Transverse colon (tissue), 4 donors: ENCODE measurements at regions not wholly inside any gene's neighbourhood (a gene's known extent, or its start where the extent isn't known, plus 50 kb on each side); places are given as distances from the start of the nearest gene placed in this dataset.

Experiments
- DNase-seq: peaks from one replicate; pipeline ENCODE4 v3.0.0-alpha.2; 2019
- H3K27ac ChIP-seq, 4 donors: fragments of 200-600 bp; sonication (generic); 2 replicates each; pipeline ENCODE4 v1.5.1; 2016 to 2018; ENCODE audit warnings: inconsistent platforms in 4 of 4
- H3K27me3 ChIP-seq: fragments of 200-600 bp; sonication (generic); 2 replicates; pipeline ENCODE4 v1.5.1; 2017; ENCODE audit warnings: inconsistent platforms
- H3K36me3 ChIP-seq, 4 donors: fragments of 200-600 bp; sonication (generic); 2 replicates each; pipeline ENCODE4 v1.5.1; 2017 to 2019; ENCODE audit warnings: inconsistent platforms in 4 of 4
- H3K4me1 ChIP-seq, 4 donors: fragments of 200-600 bp; sonication (generic); 2 replicates each; pipeline ENCODE4 v1.5.1; 2017 to 2020; ENCODE audit warnings: inconsistent platforms in 4 of 4
- H3K4me3 ChIP-seq, 4 donors: fragments of 200-600 bp; sonication (generic); 1 replicate in 1 of 4; 2 replicates in 3 of 4; pipeline versions ENCODE4 v1.5.1 to v1.6.1; 2017 to 2019; ENCODE audit warnings: inconsistent platforms in 4 of 4
- H3K9me3 ChIP-seq, 2 donors: fragments of 200-600 bp; sonication (generic); 2 replicates each; pipeline ENCODE4 v1.5.1; 2017 to 2019; ENCODE audit warnings: inconsistent platforms in 2 of 2
- EP300 ChIP-seq: sonication (generic); formaldehyde crosslinking; IDR thresholded peaks from one replicate; pipeline ENCODE4 v1.6.1; 2017; ENCODE audit warnings: antibody characterized with exemption, low read depth
- POLR2A ChIP-seq: fragments of 450-650 bp; IDR thresholded peaks from one replicate; pipeline ENCODE4 v1.6.1; 2016; ENCODE audit warnings: antibody characterized with exemption, mild to moderate bottlenecking, moderate library complexity
- POLR2AphosphoS5 ChIP-seq, 3 donors: sonication (generic); formaldehyde crosslinking; IDR thresholded peaks; one replicate each; pipeline ENCODE4 v1.6.1; 2016; ENCODE audit warnings: antibody characterized with exemption in 3 of 3
- WGBS, 2 donors: methylation state at CpG; one replicate each; pipeline ENCODE4 v1.1.5; 2018; ENCODE audit warnings: low coverage in 1 of 2; 5-methylcytosine and 5-hydroxymethylcytosine counted together
- in situ Hi-C, 4 donors: fragments of 200-750 bp; cut with MboI; loops; one replicate each; pipeline versions ENCODE4 v1.15.0 to v1.15.1; 2017; ENCODE audit warnings: low sequenced_read_pairs in 3 of 4, low pct_ligation_motif_present in 1 of 4, low pct_unique_long_range_greater_than_20kb in 1 of 4
- intact Hi-C: fragments of 100-400 bp; cut with DNase I; formaldehyde crosslinking; loops from one replicate; pipeline ENCODE4 v1.15.1; 2023; ENCODE audit warnings: low total_unique reads
- TF ChIP-seq, protein P1 (sequence below), 5 experiments: fragments of 200-600 bp in 3 of 5; fragments of 450-650 bp in 2 of 5; sonication (generic) in 3 of 5; IDR thresholded peaks; 1 replicate in 2 of 5; 2 replicates in 3 of 5; pipeline ENCODE4 v1.5.1; 2016 to 2017; ENCODE audit warnings: antibody characterized with exemption in 5 of 5, inconsistent platforms in 3 of 5, mild to moderate bottlenecking in 2 of 5, moderate library complexity in 1 of 5

DNA sequence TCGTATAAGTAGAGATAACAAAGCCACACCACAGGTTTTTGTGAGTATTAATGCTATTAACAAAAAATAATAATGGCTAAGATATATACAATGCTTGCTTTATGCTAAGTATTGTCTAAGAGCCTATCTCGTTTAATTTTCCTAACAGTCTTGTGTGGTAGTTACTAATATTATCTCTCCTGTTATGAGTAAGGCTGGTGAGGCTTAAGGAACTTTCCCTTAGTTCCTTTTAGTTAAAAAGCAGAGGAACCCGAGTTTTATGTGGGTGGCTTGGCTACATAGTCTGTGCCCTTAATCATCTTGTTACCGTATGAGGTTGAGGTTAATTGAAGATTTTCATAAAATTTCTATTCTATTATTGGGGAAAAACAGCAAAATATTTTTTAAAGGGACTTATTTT lies 218.4 kb downstream of the SOX2 start:
- H3K27ac ChIP-seq, result no peak overlapping the region
- no peaks in the 10 kb centered on the region for H3K36me3 ChIP-seq
- TF ChIP-seq, protein P1, sequence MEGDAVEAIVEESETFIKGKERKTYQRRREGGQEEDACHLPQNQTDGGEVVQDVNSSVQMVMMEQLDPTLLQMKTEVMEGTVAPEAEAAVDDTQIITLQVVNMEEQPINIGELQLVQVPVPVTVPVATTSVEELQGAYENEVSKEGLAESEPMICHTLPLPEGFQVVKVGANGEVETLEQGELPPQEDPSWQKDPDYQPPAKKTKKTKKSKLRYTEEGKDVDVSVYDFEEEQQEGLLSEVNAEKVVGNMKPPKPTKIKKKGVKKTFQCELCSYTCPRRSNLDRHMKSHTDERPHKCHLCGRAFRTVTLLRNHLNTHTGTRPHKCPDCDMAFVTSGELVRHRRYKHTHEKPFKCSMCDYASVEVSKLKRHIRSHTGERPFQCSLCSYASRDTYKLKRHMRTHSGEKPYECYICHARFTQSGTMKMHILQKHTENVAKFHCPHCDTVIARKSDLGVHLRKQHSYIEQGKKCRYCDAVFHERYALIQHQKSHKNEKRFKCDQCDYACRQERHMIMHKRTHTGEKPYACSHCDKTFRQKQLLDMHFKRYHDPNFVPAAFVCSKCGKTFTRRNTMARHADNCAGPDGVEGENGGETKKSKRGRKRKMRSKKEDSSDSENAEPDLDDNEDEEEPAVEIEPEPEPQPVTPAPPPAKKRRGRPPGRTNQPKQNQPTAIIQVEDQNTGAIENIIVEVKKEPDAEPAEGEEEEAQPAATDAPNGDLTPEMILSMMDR (IDR thresholded peaks at IDR 0.05), result no peak
- no peak for TF ChIP-seq POLR2AphosphoS5 (IDR thresholded peaks at IDR 0.05)
- TF ChIP-seq EP300, result no peak
- no peak for TF ChIP-seq POLR2A
- H3K9me3 ChIP-seq, result no peaks in the 10 kb centered on the region
- no peak overlapping the region for H3K4me3 ChIP-seq
- WGBS, 2 donors, result 67 to 74% methylated on average over 4 of the region's 4 CpGs
- in situ Hi-C loops (no loop called here), intact Hi-C loops (no loop called here)
- DNase-seq, result no peak
- no peaks in the 10 kb centered on the region for H3K27me3 ChIP-seq
- H3K4me1 ChIP-seq, result no peaks in the 10 kb centered on the region

DNA sequence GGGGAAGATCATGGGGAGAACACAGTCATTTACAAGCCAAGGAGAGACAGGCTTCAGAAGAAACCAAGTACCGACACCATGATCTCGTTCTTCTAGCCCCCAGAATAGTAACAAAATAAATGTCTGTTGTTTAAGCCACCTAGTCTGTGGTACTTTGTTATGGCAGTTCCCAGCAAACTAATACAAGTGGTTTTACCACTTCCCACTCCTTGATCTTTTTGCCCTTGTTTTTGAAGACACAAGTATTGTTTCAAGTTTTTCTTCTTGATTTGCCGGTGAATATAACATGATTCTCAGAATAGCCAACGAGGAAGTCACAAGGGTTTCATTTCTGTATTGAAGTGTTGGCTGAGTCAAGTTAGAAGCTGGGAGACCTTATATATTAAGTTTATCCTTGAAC lies 220.3 kb downstream of the SOX2 start:
- Histone ChIP-seq H3K27ac (no peak overlapping the region), H3K4me1 (no peaks in the 10 kb centered on the region), H3K4me3 (no peak overlapping the region), H3K36me3 (no peaks in the 10 kb centered on the region), H3K27me3 (no peaks in the 10 kb centered on the region), H3K9me3 (no peaks in the 10 kb centered on the region)
- no peak for DNase-seq
- TF ChIP-seq POLR2A, result no peak
- TF ChIP-seq EP300, result no peak
- TF ChIP-seq, protein P1 (IDR thresholded peaks at IDR 0.05), result no peak
- TF ChIP-seq POLR2AphosphoS5 (IDR thresholded peaks at IDR 0.05), result no peak
- 62 to 71% methylated on average over 4 of the region's 4 CpGs for WGBS, 2 donors
- intact Hi-C loops (no loop called here), in situ Hi-C loops (no loop called here)

DNA sequence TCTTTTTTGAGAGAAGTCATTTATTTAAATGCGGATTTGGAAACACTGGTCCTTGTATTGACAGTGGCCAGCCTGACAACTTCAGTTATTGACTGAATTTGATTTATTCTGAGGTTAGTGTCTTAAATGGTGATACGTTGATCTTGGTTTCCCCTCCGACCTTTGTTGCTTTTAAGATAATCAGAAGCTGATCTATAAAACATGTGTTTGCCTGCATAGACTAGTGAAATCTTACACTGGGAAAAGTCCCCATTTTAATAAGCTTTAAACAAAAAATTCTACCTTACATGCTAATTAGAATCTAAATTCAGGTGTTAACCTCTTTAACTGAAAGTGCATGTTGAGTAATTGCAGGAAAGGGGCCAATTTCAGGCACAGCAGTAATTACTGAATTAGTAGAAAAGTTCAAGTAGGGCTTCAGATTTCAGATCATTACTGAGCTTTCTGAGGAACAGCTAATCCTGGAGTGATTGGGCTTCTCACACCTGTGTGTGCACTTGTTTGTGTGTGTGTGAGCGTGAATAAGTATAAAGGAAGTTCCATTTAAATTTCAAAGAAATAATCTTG lies 221.4 kb downstream of the SOX2 start:
- TF ChIP-seq EP300 (no peak), POLR2A (no peak), POLR2AphosphoS5 (IDR thresholded peaks at IDR 0.05) (no peak)
- TF ChIP-seq, protein P1 (IDR thresholded peaks at IDR 0.05), result no peak
- Histone ChIP-seq H3K36me3 (no peaks in the 10 kb centered on the region), H3K27ac (no peak overlapping the region), H3K27me3 (no peaks in the 10 kb centered on the region), H3K4me1 (no peaks in the 10 kb centered on the region), H3K9me3 (no peaks in the 10 kb centered on the region), H3K4me3 (no peak overlapping the region)
- WGBS, 2 donors, result 69 to 73% methylated on average over 4 of the region's 4 CpGs
- in situ Hi-C loops (no loop called here), intact Hi-C loops (no loop called here)
- no peak for DNase-seq

DNA sequence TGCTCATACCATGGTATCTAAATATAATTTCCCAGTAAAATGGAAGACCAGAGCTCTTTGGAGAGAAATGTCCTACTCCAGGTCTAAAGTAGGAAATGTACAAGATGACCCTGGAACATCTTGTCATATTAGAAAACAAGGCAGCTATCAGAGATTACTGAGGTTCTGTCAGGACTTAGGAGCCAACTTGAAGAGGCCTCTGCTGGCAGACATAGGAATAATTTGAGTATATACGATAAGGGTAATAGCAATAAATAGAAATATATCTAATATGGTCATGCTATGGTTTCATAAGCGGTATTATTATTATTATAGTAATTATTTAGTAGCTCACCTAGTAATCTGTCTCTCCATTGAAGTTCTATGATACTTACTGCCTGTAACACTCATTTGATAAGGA lies 224.2 kb downstream of the SOX2 start:
- intact Hi-C loops, result no loop called here
- 85 to 89% methylated on average over 2 of the region's 2 CpGs for WGBS, 2 donors

More for the DNA sequence above, 224.2 kb downstream of the SOX2 start:
- Histone ChIP-seq H3K9me3 (no peaks in the 10 kb centered on the region), H3K36me3 (no peaks in the 10 kb centered on the region), H3K4me1 (no peaks in the 10 kb centered on the region), H3K4me3 (no peak overlapping the region), H3K27ac (no peak overlapping the region), H3K27me3 (no peaks in the 10 kb centered on the region)
- TF ChIP-seq EP300 (no peak), POLR2A (no peak), POLR2AphosphoS5 (IDR thresholded peaks at IDR 0.05) (no peak)
- TF ChIP-seq, protein P1 (IDR thresholded peaks at IDR 0.05), result no peak
- in situ Hi-C loops, result no loop called here
- DNase-seq, result no peak
